Activated gamma-delta T cell treated with anti-CD3 and anti-CD28 coated beads, Interleukin-2, amount 50 U/mL, for 16 hours (primary cell): ENCODE measurements at regions not wholly inside any gene's neighbourhood (a gene's known extent, or its start where the extent isn't known, plus 50 kb on each side); places are given as distances from the start of the nearest gene placed in this dataset.

Experiments
- DNase-seq: peaks from one replicate; pipeline ENCODE4 v3.0.0-alpha.2; 2020; ENCODE audit warnings: low read depth

GRCh38 chr2:128818704-128819491 lies 500.2 kb upstream of the HS6ST1 start:
- no peak for DNase-seq

DNA sequence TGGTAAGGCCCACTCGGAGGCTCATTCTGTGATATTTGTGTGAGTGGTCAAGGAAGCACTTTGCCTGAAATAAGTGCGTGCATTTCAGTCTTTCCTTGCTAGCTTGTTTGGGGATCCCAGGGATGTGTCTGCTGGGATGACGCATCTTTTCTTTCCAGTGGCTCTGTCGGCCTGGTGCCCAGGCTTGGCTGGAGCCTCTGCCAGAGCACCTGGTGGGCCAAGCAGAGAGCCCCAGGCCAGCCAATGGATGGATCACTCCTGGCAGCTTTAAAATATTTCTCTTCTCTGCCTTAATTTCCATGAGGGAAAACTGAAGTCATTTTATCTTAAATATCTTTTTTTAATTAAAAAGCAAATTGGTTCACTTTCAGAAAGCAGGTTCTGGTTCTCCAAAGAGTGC lies 501.8 kb upstream of the HS6ST1 start:
- no peak for DNase-seq

DNA sequence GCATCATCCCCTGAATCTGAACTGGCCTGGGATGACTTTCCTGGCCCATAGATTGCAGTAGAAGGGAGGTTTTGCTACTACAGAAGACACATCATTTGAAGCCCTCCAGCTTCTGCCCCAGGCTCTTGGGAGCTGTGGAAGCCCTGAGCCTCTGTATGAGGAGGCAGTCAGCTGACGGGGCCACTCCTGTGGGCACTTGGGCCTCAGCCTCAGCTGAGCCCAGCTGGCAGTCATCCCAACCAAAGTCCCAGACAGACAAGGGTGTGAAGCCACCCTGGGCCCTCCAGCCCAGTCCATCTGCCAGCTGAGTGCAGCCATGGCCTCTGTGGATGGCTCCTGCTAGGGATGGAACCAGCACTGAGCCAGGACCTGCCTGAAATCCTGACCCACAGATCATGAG lies 502.3 kb upstream of the HS6ST1 start:
- no peak for DNase-seq

DNA sequence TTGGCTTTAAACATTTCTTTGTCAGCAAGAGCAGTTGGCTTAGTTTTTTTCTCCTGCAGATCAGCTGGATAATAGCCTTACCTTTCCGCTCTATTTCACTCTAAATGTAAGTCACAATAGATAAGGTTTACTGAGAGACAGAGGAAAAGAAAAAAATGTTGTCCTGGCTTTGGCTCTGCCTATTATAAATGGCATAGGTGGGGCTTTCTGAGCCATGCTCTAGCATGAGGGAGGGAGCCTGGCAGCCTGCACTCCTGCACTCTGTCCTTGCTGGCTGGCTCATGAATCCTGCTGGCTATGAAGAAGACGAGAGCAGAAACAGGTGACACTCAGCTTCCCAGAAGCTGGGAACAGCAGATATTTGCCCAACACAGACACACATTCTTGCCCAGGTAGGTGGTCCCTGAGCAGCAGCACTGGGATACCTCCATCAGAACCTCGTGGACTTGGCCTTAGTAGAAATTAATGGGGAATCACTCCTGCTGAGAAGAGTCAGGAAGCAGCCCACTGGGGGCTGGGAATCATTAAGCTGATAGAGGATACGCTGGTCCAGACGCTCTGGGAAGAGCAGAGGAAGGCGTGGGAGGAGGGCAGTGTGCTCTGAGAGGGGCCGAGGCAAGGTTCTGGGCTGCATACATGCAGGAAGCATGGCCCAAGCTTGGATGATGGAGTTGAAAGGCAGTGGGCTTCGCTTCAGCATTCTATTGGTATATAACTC lies 514.4 kb upstream of the HS6ST1 start:
- DNase-seq: no peak

DNA sequence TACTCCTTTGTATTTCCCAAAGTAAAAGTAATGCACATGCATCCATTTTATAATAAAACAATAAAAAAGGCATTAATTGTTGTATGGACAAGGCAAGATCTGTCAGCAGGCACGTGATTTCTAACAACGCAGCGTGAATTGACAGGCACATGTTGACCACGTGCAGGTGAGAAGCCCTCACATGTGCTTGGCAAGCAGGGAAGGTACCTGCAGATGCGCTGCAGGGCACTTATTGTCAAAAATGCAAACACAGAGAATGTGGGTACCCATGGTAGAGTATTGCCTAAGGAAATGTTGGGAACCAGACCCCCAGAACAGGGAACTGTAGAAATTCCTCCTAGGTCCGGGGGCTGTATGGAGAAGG lies 515.0 kb upstream of the HS6ST1 start:
- no peak for DNase-seq

DNA sequence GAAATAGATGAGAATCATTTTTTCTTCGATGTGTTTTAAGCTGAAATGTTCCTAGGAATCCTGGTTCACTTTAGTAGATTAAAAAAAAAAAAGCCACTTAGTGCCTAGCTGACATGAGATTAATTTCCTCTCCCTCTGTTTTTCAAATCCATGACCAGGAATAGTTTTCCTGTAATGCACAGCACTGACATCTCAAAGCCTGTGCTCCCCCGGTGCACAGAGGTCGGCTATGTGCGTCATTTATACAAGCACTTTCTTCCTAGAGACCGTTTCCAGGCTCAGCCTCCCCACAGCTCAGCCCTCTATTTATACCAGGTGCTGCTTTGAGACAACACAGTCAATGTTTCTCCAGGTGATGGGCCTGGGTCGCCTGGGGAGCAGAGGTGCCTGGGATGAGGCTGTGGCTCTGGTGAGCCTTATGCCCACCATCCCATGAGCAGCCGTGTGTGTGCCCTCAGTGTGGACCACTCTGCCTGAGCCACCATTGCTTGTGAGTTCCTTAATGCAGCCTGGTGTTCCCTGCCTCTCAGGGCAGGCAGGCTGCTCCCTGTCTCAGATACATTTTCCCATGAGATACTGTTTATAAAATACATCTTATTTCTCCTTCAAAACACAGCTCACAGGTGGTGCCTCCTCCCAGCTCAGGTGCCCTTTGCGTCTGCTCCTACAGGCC lies 515.7 kb upstream of the HS6ST1 start:
- DNase-seq: no peak

DNA sequence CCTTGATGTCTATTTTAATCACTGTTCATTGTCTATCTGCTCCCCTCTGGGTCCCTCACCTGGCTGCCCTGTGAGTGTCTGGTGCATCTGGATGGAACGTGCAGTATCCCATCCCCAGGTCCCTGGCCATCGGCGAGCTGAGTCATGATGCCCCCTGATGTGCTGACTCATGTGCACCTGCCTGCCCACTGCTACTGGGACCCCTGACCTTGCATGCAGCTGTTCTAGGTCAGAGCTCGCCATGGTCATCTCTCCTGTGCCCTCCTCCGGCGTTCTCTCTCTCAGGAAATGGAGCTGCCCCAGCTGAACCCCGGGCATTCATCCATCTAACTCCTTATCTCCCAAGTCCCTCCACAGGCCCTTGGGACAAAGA lies 516.2 kb upstream of the HS6ST1 start:
- DNase-seq: no peak

GRCh38 chr2:128835342-128835855 lies 516.7 kb upstream of the HS6ST1 start:
- no peak for DNase-seq

- DNase-seq: no peak
Measured at GRCh38 chr2:128835974-128836373, 517.3 kb upstream of the HS6ST1 start.

- no peak for DNase-seq
Measured at GRCh38 chr2:128836559-128837100, 518.0 kb upstream of the HS6ST1 start.

DNA sequence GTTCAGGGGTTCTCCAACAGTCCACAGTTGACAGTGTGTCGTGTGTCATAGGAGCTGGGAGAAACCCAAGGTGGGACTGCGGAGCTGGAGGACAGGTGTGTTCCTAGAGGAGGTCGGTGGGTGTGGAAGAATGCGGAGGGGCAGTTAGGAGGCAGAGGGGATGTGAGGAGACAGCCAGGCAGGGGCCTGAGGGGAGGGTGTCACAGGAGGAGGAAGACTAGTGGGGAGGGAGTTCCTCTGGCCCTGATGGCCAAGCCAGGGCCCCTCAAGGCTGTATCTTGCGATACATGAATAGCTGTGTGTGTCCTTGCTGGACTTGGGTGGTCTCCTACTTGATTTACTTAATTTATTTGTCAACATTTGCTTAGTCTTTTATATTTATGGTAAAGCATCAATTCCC lies 519.6 kb upstream of the HS6ST1 start:
- DNase-seq: no peak

DNA sequence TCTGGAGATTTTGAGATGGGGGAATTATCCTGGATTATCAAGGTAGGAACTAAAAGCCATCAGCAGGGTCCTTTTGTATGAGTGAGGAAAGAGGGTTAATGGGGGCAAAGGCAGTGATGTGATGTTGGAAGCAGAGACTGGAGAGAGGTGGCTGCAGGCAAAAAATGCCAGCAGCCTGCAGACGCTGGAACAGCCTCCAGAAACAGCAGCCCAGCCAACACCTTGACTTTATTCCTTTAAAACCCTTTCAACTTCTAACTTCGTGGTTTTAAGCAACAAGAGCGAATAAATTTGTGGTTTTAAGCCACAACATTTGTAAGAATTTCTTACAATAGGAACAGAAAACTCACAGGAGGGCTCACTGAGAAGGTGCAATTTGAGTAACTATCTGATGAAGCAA lies 523.1 kb upstream of the HS6ST1 start:
- DNase-seq: no peak

- DNase-seq: no peak
Measured at GRCh38 chr2:128867311-128867710, 548.6 kb upstream of the HS6ST1 start.

GRCh38 chr2:128867936-128868636 lies 549.4 kb upstream of the HS6ST1 start:
- DNase-seq: no peak

- DNase-seq: no peak
Measured at GRCh38 chr2:128868686-128869551, 550.3 kb upstream of the HS6ST1 start.

GRCh38 chr2:128874608-128875007 lies 555.9 kb upstream of the HS6ST1 start:
- DNase-seq: no peak

DNA sequence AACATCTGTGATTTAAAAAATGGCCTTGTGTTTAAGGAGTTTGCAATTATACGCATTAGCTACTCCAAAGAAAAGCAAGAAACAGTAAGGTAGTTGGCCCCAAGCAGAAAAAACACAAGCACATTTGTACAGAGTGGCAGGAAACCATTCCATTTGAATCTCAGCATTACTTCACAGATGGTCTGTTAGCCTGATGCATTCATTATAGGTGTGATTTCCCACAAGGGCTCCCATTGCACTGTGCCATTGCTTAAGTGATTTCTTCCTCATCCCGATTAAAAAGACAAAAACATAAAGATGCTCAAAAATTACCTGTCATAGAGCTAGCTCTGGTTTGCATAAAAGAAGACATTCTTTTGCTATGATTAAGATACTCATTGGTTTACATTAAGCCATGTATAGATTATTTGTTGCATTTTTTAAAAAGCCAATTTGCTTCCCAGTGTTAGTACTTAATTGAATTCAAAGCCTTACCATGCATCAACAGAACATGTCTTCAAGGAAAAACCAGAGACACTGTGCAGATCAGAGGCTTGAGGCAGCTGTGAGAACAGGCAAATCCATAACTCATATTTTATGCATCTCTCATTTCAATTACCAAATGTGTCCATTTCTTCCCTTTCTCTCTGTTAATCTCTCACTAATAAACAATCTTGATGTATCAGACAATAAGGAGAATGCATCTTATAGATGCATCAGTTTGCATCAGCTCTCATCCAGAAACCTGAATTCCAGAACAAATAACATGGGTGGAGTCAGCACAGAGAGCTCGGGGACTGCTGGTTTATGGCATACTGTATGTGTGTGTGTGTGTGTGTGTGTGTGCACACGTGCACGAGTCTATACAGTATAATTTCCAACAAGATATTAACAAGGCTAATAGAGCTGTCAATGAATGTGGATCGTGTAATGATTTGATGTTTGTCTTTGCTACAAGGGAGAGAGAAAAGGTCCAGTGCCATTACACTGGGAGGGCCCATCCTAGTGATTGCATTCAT lies 558.6 kb upstream of the HS6ST1 start:
- DNase-seq: no peak

DNA sequence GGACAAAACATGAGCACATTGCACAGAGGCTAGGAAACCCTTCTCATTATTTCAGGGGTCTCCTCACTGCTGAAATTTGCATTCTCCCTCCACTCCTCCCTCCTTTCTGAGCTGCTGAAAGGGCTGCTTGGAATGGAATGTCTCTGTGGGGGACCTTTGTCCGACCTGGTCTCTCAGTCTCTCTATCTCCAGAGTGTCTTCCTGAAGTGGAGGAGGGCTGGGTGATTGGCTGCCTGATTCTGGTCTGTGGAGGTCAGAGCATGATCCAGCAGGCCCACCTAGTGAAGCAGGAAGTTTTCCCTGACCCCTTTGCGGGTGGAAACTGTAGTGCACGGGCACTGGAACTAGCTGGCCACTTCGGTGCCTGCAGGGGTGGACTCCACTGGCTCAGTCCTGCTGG lies 560.5 kb upstream of the HS6ST1 start:
- no peak for DNase-seq

- no peak for DNase-seq
Measured at GRCh38 chr2:128894896-128895295, 576.2 kb upstream of the HS6ST1 start.
